SKM-1 (cell line): ENCODE measurements at regions not wholly inside any gene's neighbourhood (a gene's known extent, or its start where the extent isn't known, plus 50 kb on each side); places are given as distances from the start of the nearest gene placed in this dataset.
"Not testable (repeated sequence)": the region's sequence is repeated elsewhere in the genome, so short reads cannot be mapped to it uniquely, and the experiment has no call there.

Experiments
- DNase-seq: peaks from one replicate; lab custom pipeline; 2025; ENCODE audit not compliant: unreplicated experiment; lab: John Stamatoyannopoulos, UW

GRCh38 chr5:155594270-155594669 lies 580.7 kb downstream of the KIF4B start:
- no peak for DNase-seq

- DNase-seq, result no peak
Observed at GRCh38 chr5:155595791-155596190, 582.2 kb downstream of the KIF4B start.

DNA sequence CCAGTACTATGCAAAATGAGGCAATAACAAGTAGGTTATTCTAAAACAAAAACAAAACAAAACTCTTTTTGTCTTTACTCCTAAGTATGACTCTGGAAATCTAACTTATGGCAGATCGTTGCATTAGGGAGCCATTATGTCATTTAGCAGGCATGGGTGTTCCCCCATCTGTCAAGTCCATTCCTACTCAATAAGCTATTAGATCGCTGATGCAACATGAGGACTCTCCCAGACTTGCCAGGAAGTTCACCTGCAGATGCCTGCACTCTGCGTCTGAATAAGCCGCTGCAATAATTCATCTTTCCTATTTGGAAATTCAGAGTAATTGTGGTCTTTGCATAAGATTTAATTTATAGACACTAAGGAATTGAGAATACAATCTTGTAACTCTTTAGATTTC lies 585.0 kb downstream of the KIF4B start:
- DNase-seq, result no peak

GRCh38 chr5:155605920-155606319 lies 592.4 kb downstream of the KIF4B start:
- no peak for DNase-seq

- DNase-seq, result no peak
Observed at GRCh38 chr5:155616779-155617392, 603.3 kb downstream of the KIF4B start.

DNA sequence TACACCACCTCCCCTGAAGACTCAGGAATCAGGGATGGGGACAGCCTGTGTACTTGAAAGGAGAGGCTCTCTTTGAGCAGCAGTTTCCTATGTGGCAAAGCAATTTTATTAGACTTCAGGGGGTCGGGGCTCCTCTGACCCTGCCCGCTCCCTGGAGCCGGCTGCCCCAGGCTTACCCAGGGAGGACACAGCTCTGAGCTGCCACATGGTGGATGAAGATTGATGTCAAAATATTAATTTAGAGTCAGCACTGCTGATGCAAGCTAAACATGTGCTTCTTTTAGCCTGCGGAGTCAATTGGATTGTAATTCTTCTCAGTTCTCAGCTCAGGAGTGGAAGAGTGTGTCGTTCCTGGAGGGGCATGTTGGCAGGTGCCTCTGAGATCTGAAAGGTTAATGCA lies 606.1 kb downstream of the KIF4B start:
- no peak for DNase-seq

DNA sequence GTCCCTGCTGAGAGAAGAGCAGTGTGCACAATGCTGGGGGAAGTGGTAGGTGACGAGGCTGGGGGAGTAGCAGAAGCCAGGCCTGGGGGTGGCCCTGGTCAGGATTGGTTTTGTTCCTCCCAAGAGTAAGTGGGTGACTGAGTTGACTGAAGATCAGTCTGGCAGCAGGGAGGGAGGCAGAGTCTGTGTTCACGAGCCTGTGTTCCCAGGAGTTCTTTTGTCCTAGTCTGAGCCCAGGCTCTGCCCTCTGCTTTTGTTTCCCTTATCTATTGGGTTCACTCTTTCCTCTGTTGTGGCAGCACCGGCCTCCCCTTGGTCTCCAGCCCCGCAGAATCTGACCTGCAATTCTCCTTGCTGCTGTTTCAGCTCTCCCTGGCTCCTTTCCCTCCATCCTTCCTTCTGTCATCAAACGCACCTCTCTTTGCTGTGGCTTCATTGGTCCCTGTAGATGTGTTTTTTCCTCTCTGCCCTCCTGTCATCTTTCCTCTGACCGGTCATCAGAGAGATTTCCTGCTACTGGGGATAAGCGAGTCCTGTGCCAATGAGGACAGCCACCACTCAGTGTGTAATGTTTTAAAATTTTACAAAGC lies 607.4 kb downstream of the KIF4B start:
- DNase-seq, result no peak

DNA sequence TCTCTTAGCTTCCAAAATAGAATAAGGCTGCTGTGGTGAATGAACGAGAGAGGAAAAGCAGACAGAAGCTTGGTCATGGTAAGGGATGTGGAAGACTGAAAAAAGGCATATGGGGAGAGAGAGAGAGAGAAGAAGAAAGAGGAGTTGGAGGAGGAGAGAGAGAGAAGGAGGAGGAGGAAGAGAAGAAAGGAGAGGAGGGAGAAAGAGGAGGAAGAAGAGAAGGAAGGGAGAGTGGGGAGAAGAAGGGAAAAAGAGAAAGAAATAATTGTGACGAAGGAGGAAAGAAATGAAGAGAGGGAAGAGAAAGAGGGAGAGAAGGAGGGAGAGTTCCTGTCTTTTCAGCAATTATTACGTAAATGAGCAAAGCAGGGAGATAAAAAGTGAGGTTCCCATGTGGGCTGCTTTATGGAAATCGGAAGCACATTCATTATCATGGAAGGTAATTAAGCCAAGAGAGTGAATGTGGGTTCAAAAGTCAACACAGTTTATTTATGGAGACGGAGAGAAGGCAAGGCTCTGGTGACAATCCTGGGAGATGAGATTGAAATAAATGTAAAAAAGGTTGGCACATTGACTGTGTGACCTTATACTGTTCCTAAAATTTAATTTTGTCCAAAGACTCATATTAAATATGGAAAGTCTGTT lies 611.2 kb downstream of the KIF4B start:
- no peak for DNase-seq

DNA sequence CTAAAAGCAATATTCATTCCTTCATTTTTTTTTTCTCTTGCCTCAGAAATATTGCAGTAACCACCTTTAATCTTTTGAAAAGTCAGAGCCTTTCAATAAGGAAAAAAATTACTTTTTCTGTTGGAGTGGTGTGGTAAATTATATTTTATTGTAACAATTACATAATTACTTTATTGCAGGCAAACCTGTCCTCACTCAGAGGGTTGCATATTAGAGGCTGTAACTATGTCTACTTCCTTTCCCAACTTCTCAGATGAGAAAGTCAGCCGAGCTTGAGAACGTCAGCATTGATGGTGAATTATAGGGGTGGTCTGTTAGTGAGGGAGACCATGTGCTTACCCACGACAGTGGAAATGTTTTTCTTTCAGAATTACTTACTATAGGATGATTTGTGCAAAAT lies 611.8 kb downstream of the KIF4B start:
- DNase-seq, result no peak

GRCh38 chr5:155625897-155626543 lies 612.5 kb downstream of the KIF4B start:
- no peak for DNase-seq

GRCh38 chr5:155626592-155626991 lies 613.0 kb downstream of the KIF4B start:
- no peak for DNase-seq

DNA sequence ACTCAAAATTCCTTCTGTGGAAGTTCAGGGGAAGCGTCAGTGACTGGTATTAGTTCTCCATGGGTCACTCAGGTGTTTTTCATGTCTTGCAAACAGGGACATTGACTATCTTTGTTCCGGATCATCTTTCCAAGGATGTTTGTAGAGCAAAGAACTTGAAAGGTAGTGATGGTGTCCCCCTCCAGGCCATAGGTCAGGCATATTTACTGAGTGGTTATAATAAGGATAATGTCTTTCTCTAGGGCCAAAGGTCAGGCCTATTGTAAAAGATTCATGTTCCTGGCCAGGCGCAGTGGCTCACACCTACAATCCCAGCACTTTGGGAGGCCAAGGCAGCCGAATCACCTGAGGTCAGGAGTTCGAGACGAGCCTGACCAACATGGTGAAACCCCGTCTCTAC lies 614.8 kb downstream of the KIF4B start:
- DNase-seq, result no peak

- DNase-seq, result no peak
Observed at GRCh38 chr5:155629597-155629996, 616.0 kb downstream of the KIF4B start.

GRCh38 chr5:155631116-155631515 lies 617.6 kb downstream of the KIF4B start:
- DNase-seq, result no peak

DNA sequence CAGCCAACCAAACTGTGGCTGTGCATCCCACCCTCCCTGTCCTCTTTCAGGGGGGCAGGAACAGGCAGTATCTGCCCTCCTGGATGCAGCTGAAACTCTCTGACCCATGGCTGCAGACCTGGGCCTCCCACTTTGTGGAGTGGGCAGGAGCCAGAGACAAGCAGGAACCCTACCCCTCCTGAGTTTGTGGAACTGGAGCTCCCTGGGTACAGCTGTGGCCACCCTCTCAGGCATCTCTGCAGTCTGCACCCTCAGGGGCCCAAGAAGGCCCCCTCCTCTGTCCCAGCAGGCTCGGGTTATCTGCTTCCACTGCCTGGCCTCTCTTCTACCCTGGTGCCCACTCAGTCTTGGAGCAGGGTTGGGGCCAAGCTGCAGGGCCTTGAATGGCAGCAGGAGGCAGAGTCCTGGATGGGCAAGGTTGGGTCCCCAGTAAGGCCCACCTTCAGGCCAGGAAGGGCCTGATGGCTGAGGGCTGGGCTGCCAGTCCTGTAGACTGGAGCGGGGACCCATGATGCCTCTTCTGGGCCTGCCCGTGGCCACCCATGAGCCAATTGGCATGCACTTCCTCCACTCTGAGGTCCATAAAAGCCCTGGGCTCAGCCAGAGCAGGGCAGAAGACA lies 619.9 kb downstream of the KIF4B start:
- DNase-seq, result no peak

- DNase-seq, result no peak
Observed at GRCh38 chr5:155649666-155650065, 636.1 kb downstream of the KIF4B start.

DNA sequence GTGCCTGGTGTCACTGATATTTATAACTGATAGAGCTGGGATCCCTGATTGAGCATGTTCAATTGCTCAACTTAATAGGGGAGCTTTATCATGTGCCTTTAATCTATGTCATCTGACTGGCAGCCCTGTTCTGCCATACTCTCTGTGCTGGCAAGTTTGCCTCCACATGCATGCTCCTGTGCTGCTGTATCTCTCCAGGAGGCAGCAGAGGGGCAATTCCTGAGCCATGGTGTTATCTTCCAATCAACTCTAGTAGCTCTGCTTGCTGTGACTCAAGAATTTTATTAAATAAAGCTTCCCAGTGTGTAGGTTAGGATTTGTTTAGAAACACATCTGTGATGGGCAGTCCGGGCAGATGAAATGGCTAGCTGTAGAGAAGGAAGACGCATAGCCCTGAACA lies 642.0 kb downstream of the KIF4B start:
- DNase-seq, result no peak

DNA sequence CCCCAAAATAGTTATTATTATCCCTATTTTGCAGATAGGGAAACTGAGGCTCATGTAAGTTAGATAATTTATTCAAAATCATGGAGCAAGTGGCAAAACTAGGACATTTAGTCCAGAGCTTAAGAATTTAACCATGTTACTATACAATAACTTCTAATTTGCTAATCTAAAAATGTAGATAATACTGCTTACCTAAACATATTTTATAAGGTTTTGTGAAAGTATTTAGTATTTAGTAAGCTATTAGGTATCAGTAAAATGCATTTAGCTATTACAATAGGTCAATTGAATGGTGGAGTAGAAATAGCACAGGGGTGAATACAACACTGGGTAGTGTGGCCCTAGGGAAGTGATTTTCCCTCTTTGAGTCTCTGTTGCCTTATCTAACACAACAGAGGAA lies 648.3 kb downstream of the KIF4B start:
- no peak for DNase-seq

GRCh38 chr5:155665361-155665760 lies 651.8 kb downstream of the KIF4B start:
- no peak for DNase-seq

DNA sequence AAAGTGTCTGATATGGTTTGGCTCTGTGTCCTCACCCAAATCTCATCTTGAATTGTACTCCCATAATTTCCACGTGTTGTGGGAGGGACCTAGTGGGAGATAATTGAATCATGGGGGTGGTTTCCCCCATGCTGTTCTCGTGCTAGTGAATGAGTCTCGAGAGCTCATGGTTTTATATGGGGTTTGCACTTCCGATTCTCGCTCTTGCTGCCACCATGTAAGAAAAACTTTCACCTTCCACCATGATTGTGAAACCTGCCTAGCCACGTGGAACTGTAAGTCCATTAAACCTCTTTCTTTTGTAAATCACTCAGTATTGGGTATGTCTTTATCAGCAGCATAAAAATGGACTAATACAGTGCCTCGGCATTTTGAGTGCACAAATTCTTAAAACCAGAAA lies 655.0 kb upstream of the SGCD start:
- DNase-seq, result not testable (repeated sequence)

GRCh38 chr5:155676967-155677366 lies 650.0 kb upstream of the SGCD start:
- no peak for DNase-seq

GRCh38 chr5:155678371-155678770 lies 648.6 kb upstream of the SGCD start:
- no peak for DNase-seq
